GM12874 (cell line): ENCODE measurements at regions not wholly inside any gene's neighbourhood (a gene's known extent, or its start where the extent isn't known, plus 50 kb on each side); places are given as distances from the start of the nearest gene placed in this dataset.

Source experiments
- CTCF ChIP-seq: IDR thresholded peaks from 2 replicates; pipeline ENCODE4 v1.5.1; 2011; ENCODE audit warnings: low read depth, mild to moderate bottlenecking, control low read depth, low read length, moderate library complexity; ENCODE audit not compliant: insufficient read depth

- no peak for TF ChIP-seq CTCF
Observed at GRCh38 chr1:103854279-103854678, 104.6 kb downstream of the AMY1C start.

- TF ChIP-seq CTCF: no peak
Observed at GRCh38 chr1:103859721-103860120, 110.0 kb downstream of the AMY1C start.

- no peak for TF ChIP-seq CTCF
Observed at GRCh38 chr1:103898576-103899345, 149.1 kb downstream of the AMY1C start.

GRCh38 chr1:103900005-103900404, 150.3 kb downstream of the AMY1C start:
- no peak for TF ChIP-seq CTCF

DNA sequence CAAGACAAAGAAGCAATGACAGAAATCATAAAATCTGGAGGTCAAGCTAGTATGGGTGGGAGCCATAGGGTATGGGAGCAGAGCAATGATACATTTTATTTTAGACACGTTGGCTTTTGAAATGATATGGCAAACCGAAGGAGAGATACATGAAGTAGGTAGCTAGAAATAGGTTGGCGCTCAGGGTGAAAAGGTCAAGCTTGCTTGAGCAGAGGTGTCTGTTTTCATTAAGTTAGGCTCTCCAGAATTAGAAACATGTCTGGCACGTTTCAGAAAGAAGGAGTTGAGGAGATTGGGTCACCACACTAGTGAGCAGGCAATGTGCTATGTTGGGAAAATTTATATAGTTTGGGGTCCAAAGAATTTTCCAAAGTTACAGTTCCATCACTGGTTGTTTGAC, 151.4 kb downstream of the AMY1C start:
- no peak for TF ChIP-seq CTCF

DNA sequence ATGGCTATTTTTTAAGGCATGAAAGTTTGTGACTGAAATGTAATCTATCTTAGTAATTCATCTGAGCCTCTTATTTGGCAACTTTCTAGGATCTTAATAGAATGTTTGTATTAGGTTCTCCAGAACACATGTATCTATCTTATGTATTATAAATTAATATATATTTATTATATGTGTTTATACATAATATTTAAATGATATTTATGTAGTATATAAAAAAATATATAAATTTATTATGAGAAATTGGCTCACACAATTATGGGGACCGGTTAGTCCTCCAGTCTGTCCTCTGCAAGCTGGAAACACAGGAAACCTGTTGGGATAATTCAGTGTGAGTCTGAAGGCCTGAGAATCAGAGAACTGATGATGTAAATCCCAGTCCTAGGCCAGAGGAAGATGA, 155.7 kb downstream of the AMY1C start:
- TF ChIP-seq CTCF: no peak

GRCh38 chr1:103911450-103911849, 161.8 kb downstream of the AMY1C start:
- TF ChIP-seq CTCF: no peak
